Hepatocyte (in vitro differentiated cells): ENCODE measurements at regions not wholly inside any gene's neighbourhood (a gene's known extent, or its start where the extent isn't known, plus 50 kb on each side); places are given as distances from the start of the nearest gene placed in this dataset.

Experiments used
- DNase-seq: peaks from one replicate; pipeline ENCODE4 v3.0.0-alpha.2; 2016; ENCODE audit warnings: low spot score
- H2AFZ ChIP-seq: fragments of 200-600 bp; sonication (generic); 2 replicates; pipeline ENCODE4 v1.6.0; 2016; ENCODE audit warnings: antibody characterized with exemption, mild to moderate bottlenecking
- H3K27ac ChIP-seq: fragments of 200-600 bp; sonication (generic); 2 replicates; pipeline ENCODE4 v1.5.1; 2016; ENCODE audit warnings: mild to moderate bottlenecking
- H3K27me3 ChIP-seq: fragments of 200-600 bp; sonication (generic); 2 replicates; pipeline ENCODE4 v1.6.1; 2016
- H3K36me3 ChIP-seq: fragments of 200-600 bp; sonication (generic); replicated peaks from 2 replicates; pipeline ENCODE4 v1.5.1; 2016; ENCODE audit warnings: low read depth; ENCODE audit not compliant: insufficient read depth
- H3K4me1 ChIP-seq: fragments of 200-600 bp; sonication (generic); 2 replicates; pipeline ENCODE4 v1.5.1; 2016; ENCODE audit warnings: mild to moderate bottlenecking, moderate library complexity; ENCODE audit not compliant: insufficient read depth
- H3K4me2 ChIP-seq: fragments of 200-600 bp; sonication (generic); 2 replicates; pipeline ENCODE4 v1.6.0; 2016
- H3K4me3 ChIP-seq: fragments of 200-600 bp; sonication (generic); 2 replicates; pipeline ENCODE4 v1.5.1; 2016; ENCODE audit warnings: mild to moderate bottlenecking
- H3K79me2 ChIP-seq: fragments of 200-600 bp; sonication (generic); 2 replicates; pipeline ENCODE4 v1.6.0; 2017; ENCODE audit warnings: mild to moderate bottlenecking
- H3K9me2 ChIP-seq: fragments of 200-600 bp; sonication (generic); replicated peaks from 2 replicates; pipeline ENCODE4 v1.6.0; 2017; ENCODE audit warnings: mild to moderate bottlenecking; ENCODE audit not compliant: insufficient read depth
- H3K9me3 ChIP-seq: fragments of 200-600 bp; sonication (generic); 2 replicates; pipeline ENCODE4 v1.5.1; 2016; ENCODE audit warnings: low read depth, mild to moderate bottlenecking
- H4K20me1 ChIP-seq: fragments of 200-600 bp; sonication (generic); 2 replicates; pipeline ENCODE4 v1.6.0; 2016; ENCODE audit warnings: mild to moderate bottlenecking; ENCODE audit not compliant: insufficient read depth, poor library complexity, severe bottlenecking
- EZH2 ChIP-seq: fragments of 200-600 bp; sonication (generic); IDR thresholded peaks from 2 replicates; pipeline ENCODE4 v1.6.1; 2016; ENCODE audit warnings: antibody characterized with exemption, mild to moderate bottlenecking, borderline replicate concordance
- EZH2phosphoT487 ChIP-seq: fragments of 200-600 bp; sonication (generic); IDR thresholded peaks from one replicate; pipeline ENCODE4 v1.6.1; 2018; ENCODE audit warnings: antibody characterized with exemption, mild to moderate bottlenecking, low read depth, moderate library complexity; ENCODE audit not compliant: unreplicated experiment, severe bottlenecking
- WGBS: methylation state at CpG from one replicate; pipeline ENCODE4 v1.1.6; 2016; ENCODE audit warnings: low lambda C conversion rate; ENCODE audit errors: missing lambda C conversion rate; 5-methylcytosine and 5-hydroxymethylcytosine counted together
- TF ChIP-seq, protein P1 (sequence below): fragments of 200-600 bp; sonication (generic); IDR thresholded peaks from 2 replicates; pipeline ENCODE4 v1.5.1; 2016; ENCODE audit warnings: antibody characterized with exemption, mild to moderate bottlenecking; ENCODE audit not compliant: poor library complexity

GRCh38 chr10:20686015-20686635 is 211.0 kb downstream of the NEBL start:
- H3K9me2 ChIP-seq, result no peaks in the 10 kb centered on the region
- no peaks in the 10 kb centered on the region for H4K20me1 ChIP-seq
- WGBS, result 73% methylated on average over 7 of the region's 7 CpGs
- no peaks in the 10 kb centered on the region for H3K79me2 ChIP-seq
- no peak overlapping the region for H3K4me3 ChIP-seq
- no peak overlapping the region for H2AFZ ChIP-seq
- no peaks in the 10 kb centered on the region for H3K36me3 ChIP-seq
- TF ChIP-seq EZH2 (no peak), EZH2phosphoT487 (no peak)
- TF ChIP-seq, protein P1, sequence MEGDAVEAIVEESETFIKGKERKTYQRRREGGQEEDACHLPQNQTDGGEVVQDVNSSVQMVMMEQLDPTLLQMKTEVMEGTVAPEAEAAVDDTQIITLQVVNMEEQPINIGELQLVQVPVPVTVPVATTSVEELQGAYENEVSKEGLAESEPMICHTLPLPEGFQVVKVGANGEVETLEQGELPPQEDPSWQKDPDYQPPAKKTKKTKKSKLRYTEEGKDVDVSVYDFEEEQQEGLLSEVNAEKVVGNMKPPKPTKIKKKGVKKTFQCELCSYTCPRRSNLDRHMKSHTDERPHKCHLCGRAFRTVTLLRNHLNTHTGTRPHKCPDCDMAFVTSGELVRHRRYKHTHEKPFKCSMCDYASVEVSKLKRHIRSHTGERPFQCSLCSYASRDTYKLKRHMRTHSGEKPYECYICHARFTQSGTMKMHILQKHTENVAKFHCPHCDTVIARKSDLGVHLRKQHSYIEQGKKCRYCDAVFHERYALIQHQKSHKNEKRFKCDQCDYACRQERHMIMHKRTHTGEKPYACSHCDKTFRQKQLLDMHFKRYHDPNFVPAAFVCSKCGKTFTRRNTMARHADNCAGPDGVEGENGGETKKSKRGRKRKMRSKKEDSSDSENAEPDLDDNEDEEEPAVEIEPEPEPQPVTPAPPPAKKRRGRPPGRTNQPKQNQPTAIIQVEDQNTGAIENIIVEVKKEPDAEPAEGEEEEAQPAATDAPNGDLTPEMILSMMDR, result no peak
- H3K27me3 ChIP-seq, result no peaks in the 10 kb centered on the region
- no peak for DNase-seq
- H3K9me3 ChIP-seq, result no peaks in the 10 kb centered on the region
- no peak overlapping the region for H3K4me2 ChIP-seq
- no peak overlapping the region for H3K27ac ChIP-seq
- H3K4me1 ChIP-seq, result no peaks in the 10 kb centered on the region

DNA sequence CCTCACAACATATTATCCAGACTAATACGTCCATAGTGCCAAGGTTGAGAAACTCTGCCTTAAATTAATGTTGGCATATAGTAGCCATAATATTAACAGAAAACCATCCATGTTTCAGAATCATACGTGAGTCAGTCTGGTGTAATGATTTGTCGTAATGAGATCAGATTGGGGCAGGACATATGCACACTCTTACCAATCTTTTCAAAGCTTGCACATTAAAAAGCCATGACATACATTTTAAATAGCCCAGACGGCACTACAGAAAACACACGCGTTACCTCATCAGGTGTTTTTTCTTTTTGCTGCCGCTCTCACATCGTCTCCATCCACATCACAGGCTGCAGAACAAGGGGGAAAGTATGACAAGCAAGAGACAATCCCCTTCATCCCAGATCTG is 211.6 kb downstream of the NEBL start:
- no peaks in the 10 kb centered on the region for H3K9me2 ChIP-seq
- 92% methylated on average over 8 of the region's 8 CpGs for WGBS
- no peaks in the 10 kb centered on the region for H3K9me3 ChIP-seq
- H3K4me3 ChIP-seq, result no peak overlapping the region
- H2AFZ ChIP-seq, result no peak overlapping the region
- H4K20me1 ChIP-seq, result no peaks in the 10 kb centered on the region
- TF ChIP-seq EZH2, result no peak
- no peak for TF ChIP-seq EZH2phosphoT487
- TF ChIP-seq, protein P1, result no peak
- H3K27me3 ChIP-seq, result no peaks in the 10 kb centered on the region
- no peaks in the 10 kb centered on the region for H3K4me1 ChIP-seq
- no peak overlapping the region for H3K27ac ChIP-seq
- H3K36me3 ChIP-seq, result no peaks in the 10 kb centered on the region
- DNase-seq, result no peak
- H3K79me2 ChIP-seq, result no peaks in the 10 kb centered on the region
- no peak overlapping the region for H3K4me2 ChIP-seq

GRCh38 chr10:20683345-20683744 is 213.8 kb downstream of the NEBL start:
- Histone ChIP-seq H3K79me2 (no peaks in the 10 kb centered on the region), H3K27ac (peak overlapping the region; percentile 29), H3K27me3 (no peaks in the 10 kb centered on the region), H3K4me2 (no peak overlapping the region), H3K36me3 (no peaks in the 10 kb centered on the region), H4K20me1 (no peaks in the 10 kb centered on the region), H3K9me3 (no peaks in the 10 kb centered on the region), H3K4me1 (no peaks in the 10 kb centered on the region), H3K4me3 (no peak overlapping the region), H2AFZ (no peak overlapping the region), H3K9me2 (no peaks in the 10 kb centered on the region)
- DNase-seq, result no peak
- TF ChIP-seq, protein P1, result no peak
- TF ChIP-seq EZH2phosphoT487 (no peak), EZH2 (no peak)

- H3K9me2 ChIP-seq, result no peaks in the 10 kb centered on the region
- peak overlapping the region; percentile 29 for H3K27ac ChIP-seq
- 77% methylated on average over 3 of the region's 3 CpGs for WGBS
- no peaks in the 10 kb centered on the region for H4K20me1 ChIP-seq
- no peaks in the 10 kb centered on the region for H3K79me2 ChIP-seq
- H3K4me1 ChIP-seq, result no peaks in the 10 kb centered on the region
- DNase-seq, result no peak
- H3K9me3 ChIP-seq, result no peaks in the 10 kb centered on the region
- no peak overlapping the region for H2AFZ ChIP-seq
- no peaks in the 10 kb centered on the region for H3K27me3 ChIP-seq
- no peak for TF ChIP-seq EZH2
- no peak for TF ChIP-seq EZH2phosphoT487
- TF ChIP-seq, protein P1, result no peak
- H3K36me3 ChIP-seq, result no peaks in the 10 kb centered on the region
- no peak overlapping the region for H3K4me3 ChIP-seq
- H3K4me2 ChIP-seq, result no peak overlapping the region
Measured at GRCh38 chr10:20682782-20683181, 214.3 kb downstream of the NEBL start.
